Hepatocyte (in vitro differentiated cells): ENCODE measurements at regions not wholly inside any gene's neighbourhood (a gene's known extent, or its start where the extent isn't known, plus 50 kb on each side); places are given as distances from the start of the nearest gene placed in this dataset.

Experiments
- DNase-seq: peaks from one replicate; pipeline ENCODE4 v3.0.0-alpha.2; 2016; ENCODE audit warnings: low spot score
- H2AFZ ChIP-seq: fragments of 200-600 bp; sonication (generic); 2 replicates; pipeline ENCODE4 v1.6.0; 2016; ENCODE audit warnings: antibody characterized with exemption, mild to moderate bottlenecking
- H3K27ac ChIP-seq: fragments of 200-600 bp; sonication (generic); 2 replicates; pipeline ENCODE4 v1.5.1; 2016; ENCODE audit warnings: mild to moderate bottlenecking
- H3K27me3 ChIP-seq: fragments of 200-600 bp; sonication (generic); 2 replicates; pipeline ENCODE4 v1.6.1; 2016
- H3K36me3 ChIP-seq: fragments of 200-600 bp; sonication (generic); replicated peaks from 2 replicates; pipeline ENCODE4 v1.5.1; 2016; ENCODE audit warnings: low read depth; ENCODE audit not compliant: insufficient read depth
- H3K4me1 ChIP-seq: fragments of 200-600 bp; sonication (generic); 2 replicates; pipeline ENCODE4 v1.5.1; 2016; ENCODE audit warnings: mild to moderate bottlenecking, moderate library complexity; ENCODE audit not compliant: insufficient read depth
- H3K4me2 ChIP-seq: fragments of 200-600 bp; sonication (generic); 2 replicates; pipeline ENCODE4 v1.6.0; 2016
- H3K4me3 ChIP-seq: fragments of 200-600 bp; sonication (generic); 2 replicates; pipeline ENCODE4 v1.5.1; 2016; ENCODE audit warnings: mild to moderate bottlenecking
- H3K79me2 ChIP-seq: fragments of 200-600 bp; sonication (generic); 2 replicates; pipeline ENCODE4 v1.6.0; 2017; ENCODE audit warnings: mild to moderate bottlenecking
- H3K9me2 ChIP-seq: fragments of 200-600 bp; sonication (generic); replicated peaks from 2 replicates; pipeline ENCODE4 v1.6.0; 2017; ENCODE audit warnings: mild to moderate bottlenecking; ENCODE audit not compliant: insufficient read depth
- H3K9me3 ChIP-seq: fragments of 200-600 bp; sonication (generic); 2 replicates; pipeline ENCODE4 v1.5.1; 2016; ENCODE audit warnings: low read depth, mild to moderate bottlenecking
- H4K20me1 ChIP-seq: fragments of 200-600 bp; sonication (generic); 2 replicates; pipeline ENCODE4 v1.6.0; 2016; ENCODE audit warnings: mild to moderate bottlenecking; ENCODE audit not compliant: insufficient read depth, poor library complexity, severe bottlenecking
- EZH2 ChIP-seq: fragments of 200-600 bp; sonication (generic); IDR thresholded peaks from 2 replicates; pipeline ENCODE4 v1.6.1; 2016; ENCODE audit warnings: antibody characterized with exemption, mild to moderate bottlenecking, borderline replicate concordance
- EZH2phosphoT487 ChIP-seq: fragments of 200-600 bp; sonication (generic); IDR thresholded peaks from one replicate; pipeline ENCODE4 v1.6.1; 2018; ENCODE audit warnings: antibody characterized with exemption, mild to moderate bottlenecking, low read depth, moderate library complexity; ENCODE audit not compliant: unreplicated experiment, severe bottlenecking
- WGBS: methylation state at CpG from one replicate; pipeline ENCODE4 v1.1.6; 2016; ENCODE audit warnings: low lambda C conversion rate; ENCODE audit errors: missing lambda C conversion rate; 5-methylcytosine and 5-hydroxymethylcytosine counted together
- TF ChIP-seq, protein P1 (sequence below): fragments of 200-600 bp; sonication (generic); IDR thresholded peaks from 2 replicates; pipeline ENCODE4 v1.5.1; 2016; ENCODE audit warnings: antibody characterized with exemption, mild to moderate bottlenecking; ENCODE audit not compliant: poor library complexity

DNA sequence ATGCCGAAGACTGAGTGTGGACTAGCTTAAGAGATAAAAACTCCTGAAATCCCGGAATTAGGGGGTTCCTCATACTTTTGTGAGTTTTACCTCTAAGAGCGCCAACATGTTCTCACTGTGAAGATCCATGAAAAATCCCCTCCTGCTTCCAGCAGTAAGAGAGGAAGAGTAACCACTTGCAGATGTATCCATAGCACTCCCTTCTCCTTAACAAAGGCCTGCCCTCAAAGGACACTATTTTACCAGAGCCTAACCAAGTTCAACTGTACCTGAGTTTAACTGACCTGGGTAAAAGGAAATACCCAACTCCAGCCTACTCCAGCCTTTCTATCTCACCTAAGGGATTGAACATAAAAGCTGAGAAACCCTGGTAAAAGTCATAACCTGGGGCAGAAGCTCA, 280.9 kb downstream of the POLR1F start:
- H3K27me3 ChIP-seq = no peaks in the 10 kb centered on the region
- H3K9me3 ChIP-seq = no peaks in the 10 kb centered on the region
- H4K20me1 ChIP-seq = no peaks in the 10 kb centered on the region
- no peak for TF ChIP-seq EZH2
- TF ChIP-seq, protein P1, sequence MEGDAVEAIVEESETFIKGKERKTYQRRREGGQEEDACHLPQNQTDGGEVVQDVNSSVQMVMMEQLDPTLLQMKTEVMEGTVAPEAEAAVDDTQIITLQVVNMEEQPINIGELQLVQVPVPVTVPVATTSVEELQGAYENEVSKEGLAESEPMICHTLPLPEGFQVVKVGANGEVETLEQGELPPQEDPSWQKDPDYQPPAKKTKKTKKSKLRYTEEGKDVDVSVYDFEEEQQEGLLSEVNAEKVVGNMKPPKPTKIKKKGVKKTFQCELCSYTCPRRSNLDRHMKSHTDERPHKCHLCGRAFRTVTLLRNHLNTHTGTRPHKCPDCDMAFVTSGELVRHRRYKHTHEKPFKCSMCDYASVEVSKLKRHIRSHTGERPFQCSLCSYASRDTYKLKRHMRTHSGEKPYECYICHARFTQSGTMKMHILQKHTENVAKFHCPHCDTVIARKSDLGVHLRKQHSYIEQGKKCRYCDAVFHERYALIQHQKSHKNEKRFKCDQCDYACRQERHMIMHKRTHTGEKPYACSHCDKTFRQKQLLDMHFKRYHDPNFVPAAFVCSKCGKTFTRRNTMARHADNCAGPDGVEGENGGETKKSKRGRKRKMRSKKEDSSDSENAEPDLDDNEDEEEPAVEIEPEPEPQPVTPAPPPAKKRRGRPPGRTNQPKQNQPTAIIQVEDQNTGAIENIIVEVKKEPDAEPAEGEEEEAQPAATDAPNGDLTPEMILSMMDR = no peak
- no peak for TF ChIP-seq EZH2phosphoT487
- no peak for DNase-seq
- no peaks in the 10 kb centered on the region for H3K4me1 ChIP-seq
- H3K27ac ChIP-seq = no peak overlapping the region
- 58% methylated on average over 3 of the region's 3 CpGs for WGBS
- H3K36me3 ChIP-seq = no peaks in the 10 kb centered on the region
- no peak overlapping the region for H3K4me3 ChIP-seq
- no peak overlapping the region for H2AFZ ChIP-seq
- H3K9me2 ChIP-seq = no peaks in the 10 kb centered on the region
- no peaks in the 10 kb centered on the region for H3K79me2 ChIP-seq
- no peak overlapping the region for H3K4me2 ChIP-seq

DNA sequence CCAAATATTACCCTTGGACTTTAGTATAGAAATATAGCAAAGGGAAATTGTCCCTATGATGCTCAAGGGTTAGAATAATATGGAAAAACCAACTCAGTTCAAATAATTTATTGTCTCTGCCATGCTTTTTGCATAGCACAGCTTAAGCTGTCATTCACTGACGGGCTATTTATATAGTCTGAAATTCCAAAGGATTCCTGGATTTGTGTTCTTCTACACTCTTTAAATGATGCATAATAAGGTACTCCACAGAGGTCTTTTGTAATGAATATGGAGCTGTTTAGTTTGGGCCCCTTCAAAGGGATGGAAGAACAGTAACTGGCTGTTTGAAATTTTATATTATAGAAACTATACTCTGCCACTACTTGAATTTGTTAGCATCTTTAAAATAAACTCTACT, 276.6 kb upstream of the FERD3L start:
- H3K79me2 ChIP-seq = no peaks in the 10 kb centered on the region
- no peak overlapping the region for H2AFZ ChIP-seq
- no peak overlapping the region for H3K27ac ChIP-seq
- WGBS = 88% methylated on average over 1 of the region's 1 CpG
- no peak for DNase-seq
- no peak overlapping the region for H3K4me2 ChIP-seq
- no peaks in the 10 kb centered on the region for H3K9me2 ChIP-seq
- no peaks in the 10 kb centered on the region for H3K27me3 ChIP-seq
- no peaks in the 10 kb centered on the region for H3K4me1 ChIP-seq
- no peak overlapping the region for H3K4me3 ChIP-seq
- no peak for TF ChIP-seq EZH2
- TF ChIP-seq, protein P1 = no peak
- no peak for TF ChIP-seq EZH2phosphoT487
- no peaks in the 10 kb centered on the region for H3K36me3 ChIP-seq
- no peaks in the 10 kb centered on the region for H3K9me3 ChIP-seq
- H4K20me1 ChIP-seq = no peaks in the 10 kb centered on the region

DNA sequence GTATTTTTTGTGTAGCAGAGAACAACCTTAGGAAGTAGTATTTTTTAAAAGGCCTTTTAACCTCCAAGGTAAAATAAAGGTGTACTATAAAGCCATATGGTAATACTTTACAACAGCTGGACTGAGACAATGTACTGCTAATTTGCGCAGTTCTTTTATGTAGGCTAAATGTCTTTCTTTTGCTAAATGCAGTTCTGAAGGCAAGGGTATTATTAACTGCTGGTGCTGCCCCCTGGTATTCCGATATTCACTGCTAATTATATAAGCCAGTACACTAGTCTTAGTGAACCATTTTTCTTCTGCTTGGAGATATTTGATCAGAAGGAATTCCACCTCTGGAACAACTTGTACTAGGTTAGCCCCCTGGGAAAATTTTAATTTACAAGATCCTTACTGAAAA, 272.0 kb upstream of the FERD3L start:
- Histone ChIP-seq H3K9me3 (no peaks in the 10 kb centered on the region), H3K27ac (no peak overlapping the region), H3K4me1 (no peaks in the 10 kb centered on the region), H3K9me2 (no peaks in the 10 kb centered on the region), H3K4me3 (no peak overlapping the region), H2AFZ (no peak overlapping the region), H3K27me3 (no peaks in the 10 kb centered on the region), H3K36me3 (no peaks in the 10 kb centered on the region), H4K20me1 (no peaks in the 10 kb centered on the region), H3K79me2 (no peaks in the 10 kb centered on the region), H3K4me2 (no peak overlapping the region)
- 74% methylated on average over 2 of the region's 2 CpGs for WGBS
- DNase-seq = no peak
- TF ChIP-seq, protein P1 = no peak
- TF ChIP-seq EZH2 = no peak
- TF ChIP-seq EZH2phosphoT487 = no peak

DNA sequence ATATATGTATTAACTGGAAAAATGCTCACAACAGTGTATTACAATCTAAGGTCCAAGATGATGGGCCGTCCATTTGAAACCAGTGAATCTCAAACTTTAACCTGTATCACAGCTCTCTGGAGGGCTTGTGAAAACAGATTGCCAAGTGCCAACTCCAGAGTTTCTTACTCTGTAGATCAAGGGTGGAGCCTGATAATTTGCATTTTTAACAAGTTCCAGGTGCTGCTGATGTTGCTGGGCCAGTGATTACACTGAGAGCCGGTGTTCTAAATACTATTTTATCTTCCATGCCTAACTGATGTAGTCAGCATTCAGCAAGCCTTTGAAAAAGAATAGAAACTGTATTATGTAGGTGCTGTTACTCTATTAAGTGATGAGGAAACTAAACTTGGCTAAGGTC, 269.9 kb upstream of the FERD3L start:
- TF ChIP-seq EZH2 = no peak
- TF ChIP-seq, protein P1 = no peak
- TF ChIP-seq EZH2phosphoT487 = no peak
- H3K9me3 ChIP-seq = no peaks in the 10 kb centered on the region
- no peak for DNase-seq
- no peak overlapping the region for H3K4me3 ChIP-seq
- H4K20me1 ChIP-seq = no peaks in the 10 kb centered on the region
- H3K4me1 ChIP-seq = no peaks in the 10 kb centered on the region
- H3K27me3 ChIP-seq = no peaks in the 10 kb centered on the region
- H3K4me2 ChIP-seq = no peak overlapping the region
- H2AFZ ChIP-seq = no peak overlapping the region
- 79% methylated on average over 2 of the region's 2 CpGs for WGBS
- H3K9me2 ChIP-seq = no peaks in the 10 kb centered on the region
- no peak overlapping the region for H3K27ac ChIP-seq
- no peaks in the 10 kb centered on the region for H3K79me2 ChIP-seq
- no peaks in the 10 kb centered on the region for H3K36me3 ChIP-seq
